HEK293T (cell line): ENCODE measurements at regions not wholly inside any gene's neighbourhood (a gene's known extent, or its start where the extent isn't known, plus 50 kb on each side); places are given as distances from the start of the nearest gene placed in this dataset.

Experiments
- FOXM1 ChIP-seq: fragments of 450-650 bp; IDR thresholded peaks from 2 replicates; pipeline ENCODE4 v1.6.1; 2017; ENCODE audit warnings: mild to moderate bottlenecking, borderline replicate concordance
- NFRKB ChIP-seq: fragments of 450-650 bp; IDR thresholded peaks from 2 replicates; pipeline ENCODE4 v1.6.1; 2016; ENCODE audit warnings: mild to moderate bottlenecking, moderate library complexity
- SP1 ChIP-seq: fragments of 450-650 bp; IDR thresholded peaks from 2 replicates; pipeline ENCODE4 v1.6.1; 2017
- SUZ12 ChIP-seq: fragments of 450-650 bp; IDR thresholded peaks from 2 replicates; pipeline ENCODE4 v1.6.1; 2016; ENCODE audit warnings: mild to moderate bottlenecking

DNA sequence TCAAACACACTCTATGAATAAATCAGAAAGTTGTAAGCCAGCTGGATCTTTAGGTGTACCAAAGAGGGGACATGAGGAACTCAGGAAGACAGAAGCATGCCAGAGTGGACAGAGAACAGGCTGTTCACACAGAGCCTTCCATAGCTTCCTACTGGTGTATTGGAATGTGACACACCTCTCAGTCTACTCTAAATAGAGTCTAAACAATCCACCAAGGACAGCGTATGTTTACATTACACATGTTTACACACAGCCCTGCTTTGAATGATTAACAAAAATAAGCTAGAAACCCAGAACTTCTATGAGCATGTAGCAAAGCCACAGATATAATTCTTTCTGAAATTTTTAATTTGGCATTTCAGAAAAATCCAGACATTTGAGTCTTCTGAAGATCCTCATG lies 1279.0 kb upstream of the CDH8 start:
- TF ChIP-seq SP1 (no peak), NFRKB (no peak), SUZ12 (no peak), FOXM1 (no peak)
